Muscle of leg (tissue), 3 donors: ENCODE measurements at regions not wholly inside any gene's neighbourhood (a gene's known extent, or its start where the extent isn't known, plus 50 kb on each side); places are given as distances from the start of the nearest gene placed in this dataset.

Experiments used
- DNase-seq: peaks from one replicate; pipeline ENCODE4 v3.0.0; 2013
- H3K27ac ChIP-seq: one replicate; pipeline ENCODE4 v1.5.1; 2013; ENCODE audit warnings: mild to moderate bottlenecking, low read length, control low read depth
- H3K27me3 ChIP-seq: one replicate; pipeline ENCODE4 v1.6.1; 2013; ENCODE audit warnings: low read length; ENCODE audit not compliant: control insufficient read depth, insufficient read depth
- H3K36me3 ChIP-seq: one replicate; pipeline ENCODE4 v1.6.1; 2013; ENCODE audit warnings: low read length; ENCODE audit not compliant: control insufficient read depth, insufficient read depth
- H3K4me1 ChIP-seq: one replicate; pipeline ENCODE4 v1.6.1; 2013; ENCODE audit warnings: low read length; ENCODE audit not compliant: control insufficient read depth, insufficient read depth
- H3K4me3 ChIP-seq: one replicate; pipeline ENCODE4 v1.5.1; 2013; ENCODE audit warnings: low read length, control low read depth
- H3K9me3 ChIP-seq: replicated peaks from 2 replicates; pipeline ENCODE4 v1.6.1; 2013; ENCODE audit warnings: low read depth, low read length; ENCODE audit not compliant: control insufficient read depth
- WGBS: methylation state at CpG from one replicate; pipeline ENCODE4 v1.1.5; 2013; ENCODE audit warnings: missing lambda C conversion rate; ENCODE audit not compliant: insufficient coverage; 5-methylcytosine and 5-hydroxymethylcytosine counted together

GRCh38 chr11:33585586-33586209 lies 114.9 kb downstream of the C11orf91 start:
- H3K4me3 ChIP-seq, result no peak overlapping the region
- no peak for DNase-seq
- no peak overlapping the region for H3K27ac ChIP-seq
- no peaks in the 10 kb centered on the region for H3K9me3 ChIP-seq
- no peaks in the 10 kb centered on the region for H3K27me3 ChIP-seq
- no peaks in the 10 kb centered on the region for H3K4me1 ChIP-seq
- no peaks in the 10 kb centered on the region for H3K36me3 ChIP-seq
- 85% methylated on average over 6 of the region's 6 CpGs for WGBS

- Histone ChIP-seq H3K9me3 (no peaks in the 10 kb centered on the region), H3K4me1 (no peaks in the 10 kb centered on the region), H3K4me3 (no peak overlapping the region), H3K27ac (no peak overlapping the region), H3K27me3 (no peaks in the 10 kb centered on the region), H3K36me3 (no peaks in the 10 kb centered on the region)
- no peak for DNase-seq
- WGBS, result 55% methylated on average over 2 of the region's 4 CpGs
Observed at GRCh38 chr11:33582636-33583325, 117.8 kb downstream of the C11orf91 start.

GRCh38 chr11:33579101-33579500 lies 121.5 kb downstream of the C11orf91 start:
- H3K4me1 ChIP-seq, result peaks cover 2% of the 10 kb centered on the region
- no peak overlapping the region for H3K27ac ChIP-seq
- no peaks in the 10 kb centered on the region for H3K36me3 ChIP-seq
- H3K4me3 ChIP-seq, result no peak overlapping the region
- WGBS, result 81% methylated on average over 4 of the region's 4 CpGs
- DNase-seq, result no peak
- H3K9me3 ChIP-seq, result no peaks in the 10 kb centered on the region
- peaks cover 2% of the 10 kb centered on the region for H3K27me3 ChIP-seq

GRCh38 chr11:33577204-33577603 lies 123.4 kb downstream of the C11orf91 start:
- WGBS, result 78% methylated on average over 6 of the region's 6 CpGs
- Histone ChIP-seq H3K4me1 (peaks cover 2% of the 10 kb centered on the region), H3K27ac (no peak overlapping the region), H3K4me3 (no peak overlapping the region), H3K9me3 (no peaks in the 10 kb centered on the region), H3K27me3 (peaks cover 2% of the 10 kb centered on the region), H3K36me3 (no peaks in the 10 kb centered on the region)
- DNase-seq, result no peak

- Histone ChIP-seq H3K27ac (no peak overlapping the region), H3K27me3 (peaks cover 2% of the 10 kb centered on the region), H3K4me1 (peaks cover 2% of the 10 kb centered on the region), H3K9me3 (no peaks in the 10 kb centered on the region), H3K36me3 (no peaks in the 10 kb centered on the region), H3K4me3 (no peak overlapping the region)
- WGBS, result 91% methylated on average over 3 of the region's 5 CpGs
- DNase-seq, result no peak
Observed at GRCh38 chr11:33575311-33575710, 125.3 kb downstream of the C11orf91 start.

GRCh38 chr11:33574331-33574730 lies 126.3 kb downstream of the C11orf91 start:
- DNase-seq, result peak; percentile 56
- Histone ChIP-seq H3K4me1 (peaks cover 2% of the 10 kb centered on the region), H3K9me3 (no peaks in the 10 kb centered on the region), H3K36me3 (no peaks in the 10 kb centered on the region), H3K27ac (no peak overlapping the region), H3K27me3 (peaks cover 2% of the 10 kb centered on the region), H3K4me3 (no peak overlapping the region)
- 62% methylated on average over 4 of the region's 7 CpGs for WGBS

- no peaks in the 10 kb centered on the region for H3K27me3 ChIP-seq
- no peaks in the 10 kb centered on the region for H3K4me1 ChIP-seq
- no peaks in the 10 kb centered on the region for H3K9me3 ChIP-seq
- H3K27ac ChIP-seq, result no peak overlapping the region
- 88% methylated on average over 3 of the region's 4 CpGs for WGBS
- DNase-seq, result no peak
- no peak overlapping the region for H3K4me3 ChIP-seq
- H3K36me3 ChIP-seq, result no peaks in the 10 kb centered on the region
Observed at GRCh38 chr11:33569333-33569732, 131.3 kb downstream of the C11orf91 start.

GRCh38 chr11:33567004-33567403 lies 133.6 kb downstream of the C11orf91 start:
- WGBS, result no CpG with 5 or more reads among the region's 1 CpG
- no peak for DNase-seq
- H3K36me3 ChIP-seq, result no peaks in the 10 kb centered on the region

GRCh38 chr11:33564856-33565453 lies 135.7 kb downstream of the C11orf91 start:
- Histone ChIP-seq H3K9me3 (no peaks in the 10 kb centered on the region), H3K27ac (no peak overlapping the region), H3K4me3 (no peak overlapping the region), H3K36me3 (no peaks in the 10 kb centered on the region), H3K4me1 (no peaks in the 10 kb centered on the region), H3K27me3 (no peaks in the 10 kb centered on the region)
- 80% methylated on average over 3 of the region's 7 CpGs for WGBS
- DNase-seq, result no peak

More at GRCh38 chr11:33567004-33567403, 133.6 kb downstream of the C11orf91 start:
- Histone ChIP-seq H3K4me1 (no peaks in the 10 kb centered on the region), H3K27me3 (no peaks in the 10 kb centered on the region), H3K4me3 (no peak overlapping the region), H3K27ac (no peak overlapping the region), H3K9me3 (no peaks in the 10 kb centered on the region)

GRCh38 chr11:33560729-33561128 lies 139.9 kb downstream of the C11orf91 start:
- no peaks in the 10 kb centered on the region for H3K4me1 ChIP-seq
- no peaks in the 10 kb centered on the region for H3K27me3 ChIP-seq
- no peak for DNase-seq
- no peak overlapping the region for H3K27ac ChIP-seq
- H3K9me3 ChIP-seq, result no peaks in the 10 kb centered on the region
- WGBS, result no CpG with 5 or more reads among the region's 4 CpGs
- no peaks in the 10 kb centered on the region for H3K36me3 ChIP-seq
- no peak overlapping the region for H3K4me3 ChIP-seq
